Chondrocyte (in vitro differentiated cells): ENCODE measurements at regions not wholly inside any gene's neighbourhood (a gene's known extent, or its start where the extent isn't known, plus 50 kb on each side); places are given as distances from the start of the nearest gene placed in this dataset.

Experiments used
- DNase-seq: peaks from one replicate; pipeline ENCODE4 v3.0.0; 2021; ENCODE audit warnings: mixed read lengths, low spot score
- H3K27ac Mint-ChIP-seq: one replicate; pipeline ENCODE4 v1.8.0; 2021; ENCODE audit warnings: mild to moderate bottlenecking, moderate library complexity, mixed read lengths; ENCODE audit not compliant: unreplicated experiment
- H3K27me3 Mint-ChIP-seq: 2 replicates; pipeline ENCODE4 v1.8.0; 2021; ENCODE audit warnings: low read depth, mixed read lengths
- H3K36me3 Mint-ChIP-seq: 2 replicates; pipeline ENCODE4 v1.8.0; 2021; ENCODE audit warnings: low read depth, mixed read lengths
- H3K4me1 Mint-ChIP-seq: 2 replicates; pipeline ENCODE4 v1.8.0; 2021; ENCODE audit warnings: low read depth, mild to moderate bottlenecking, mixed read lengths
- H3K4me3 Mint-ChIP-seq: one replicate; pipeline ENCODE4 v1.8.0; 2021; ENCODE audit warnings: mild to moderate bottlenecking, moderate library complexity, mixed read lengths; ENCODE audit not compliant: unreplicated experiment
- H3K9me3 Mint-ChIP-seq: 2 replicates; pipeline ENCODE4 v1.8.0; 2021; ENCODE audit warnings: low read depth, mixed read lengths
- CTCF ChIP-seq: fragments of 200-600 bp; sonication (generic); IDR thresholded peaks from 2 replicates; pipeline ENCODE4 v1.5.0; 2021; ENCODE audit warnings: antibody characterized with exemption, mild to moderate bottlenecking, moderate library complexity

- Mint-ChIP-seq H3K36me3 (no peaks in the 10 kb centered on the region), H3K27me3 (no peaks in the 10 kb centered on the region), H3K27ac (peak overlapping the region; percentile 58), H3K4me3 (no peak overlapping the region), H3K9me3 (peaks cover 29% of the 10 kb centered on the region), H3K4me1 (peaks cover 6% of the 10 kb centered on the region)
- no peak for DNase-seq
- TF ChIP-seq CTCF: no peak
These were observed 919.0 kb downstream of the TAF11L14 start for GRCh38 chr5:18553269-18553668.

GRCh38 chr5:18560602-18561001 lies 926.3 kb downstream of the TAF11L14 start:
- H3K9me3 Mint-ChIP-seq: no peaks in the 10 kb centered on the region
- peaks cover 4% of the 10 kb centered on the region for H3K27me3 Mint-ChIP-seq
- H3K4me3 Mint-ChIP-seq: no peak overlapping the region
- no peak for DNase-seq
- H3K27ac Mint-ChIP-seq: no peak overlapping the region
- no peaks in the 10 kb centered on the region for H3K36me3 Mint-ChIP-seq
- H3K4me1 Mint-ChIP-seq: no peaks in the 10 kb centered on the region
- TF ChIP-seq CTCF: no peak

GRCh38 chr5:18563853-18564252 lies 929.6 kb downstream of the TAF11L14 start:
- H3K27ac Mint-ChIP-seq: no peak overlapping the region
- peaks cover 3% of the 10 kb centered on the region for H3K9me3 Mint-ChIP-seq
- peaks cover 4% of the 10 kb centered on the region for H3K27me3 Mint-ChIP-seq
- TF ChIP-seq CTCF: no peak
- no peaks in the 10 kb centered on the region for H3K36me3 Mint-ChIP-seq
- H3K4me3 Mint-ChIP-seq: no peak overlapping the region
- no peaks in the 10 kb centered on the region for H3K4me1 Mint-ChIP-seq
- no peak for DNase-seq

- no peak overlapping the region for H3K4me3 Mint-ChIP-seq
- no peaks in the 10 kb centered on the region for H3K4me1 Mint-ChIP-seq
- no peak for DNase-seq
- TF ChIP-seq CTCF: no peak
- peaks cover 6% of the 10 kb centered on the region for H3K9me3 Mint-ChIP-seq
- H3K27ac Mint-ChIP-seq: no peak overlapping the region
- H3K27me3 Mint-ChIP-seq: peaks cover 4% of the 10 kb centered on the region
- H3K36me3 Mint-ChIP-seq: no peaks in the 10 kb centered on the region
These were observed 932.4 kb downstream of the TAF11L14 start for GRCh38 chr5:18566671-18567070.

- H3K9me3 Mint-ChIP-seq: peaks cover 3% of the 10 kb centered on the region
- no peaks in the 10 kb centered on the region for H3K36me3 Mint-ChIP-seq
- H3K27me3 Mint-ChIP-seq: no peaks in the 10 kb centered on the region
- no peak overlapping the region for H3K27ac Mint-ChIP-seq
- no peak for TF ChIP-seq CTCF
- no peak overlapping the region for H3K4me3 Mint-ChIP-seq
- no peaks in the 10 kb centered on the region for H3K4me1 Mint-ChIP-seq
- DNase-seq: no peak
These were observed 942.3 kb downstream of the TAF11L14 start for GRCh38 chr5:18576586-18576985.
